H1 (cell line): ENCODE measurements at regions not wholly inside any gene's neighbourhood (a gene's known extent, or its start where the extent isn't known, plus 50 kb on each side); places are given as distances from the start of the nearest gene placed in this dataset.

ENCODE experiments used
- CTCF ChIA-PET: fragments of 300-600 bp; sonication (Branson Sonifier 250); formaldehyde crosslinking; loops from one replicate; lab custom pipeline; 2021; ENCODE audit not compliant: partially characterized antibody; lab: Charles Lee
- POLR2A ChIA-PET: fragments of 300-600 bp; sonication (Branson Sonifier 250); formaldehyde crosslinking; loops from one replicate; lab custom pipeline; 2021; ENCODE audit warnings: inconsistent platforms; ENCODE audit not compliant: partially characterized antibody; lab: Charles Lee
- DNase-seq, 2 experiments: peaks; one replicate each; pipeline versions ENCODE4 v3.0.0 to v3.0.0-alpha.2; 2010 to 2022; ENCODE audit warnings: low spot score in 2 of 2, low read depth in 1 of 2, mixed read lengths in 1 of 2
- FAIRE-seq: peaks from 2 replicates; lab custom pipeline; 2011; peaks lifted over from hg19 to GRCh38; lab: Jason Lieb, UNC
- H2AFZ ChIP-seq: 2 replicates; pipeline ENCODE4 v1.8.1; 2012; ENCODE audit warnings: low read length, inconsistent platforms
- H2AK5ac ChIP-seq: 2 replicates; pipeline ENCODE4 v1.6.1; 2013; ENCODE audit warnings: low read depth, low read length
- H2BK120ac ChIP-seq: replicated peaks from 2 replicates; pipeline ENCODE3; 2013; ENCODE audit warnings: low read depth, low read length, inconsistent platforms
- H2BK12ac ChIP-seq: 2 replicates; pipeline ENCODE4 v1.6.1; 2013; ENCODE audit warnings: low read depth, low read length
- H2BK15ac ChIP-seq: 2 replicates; pipeline ENCODE4 v1.6.1; 2013; ENCODE audit warnings: low read length
- H2BK20ac ChIP-seq: 2 replicates; pipeline ENCODE4 v1.6.1; 2013; ENCODE audit warnings: low read length
- H2BK5ac ChIP-seq: 2 replicates; pipeline ENCODE4 v1.6.1; 2013; ENCODE audit warnings: low read depth, low read length
- H3K14ac ChIP-seq: 2 replicates; pipeline ENCODE4 v1.6.1; 2013; ENCODE audit warnings: inconsistent platforms; ENCODE audit not compliant: insufficient read length
- H3K18ac ChIP-seq: 2 replicates; pipeline ENCODE4 v1.6.1; 2013; ENCODE audit warnings: low read length; ENCODE audit errors: extremely low read depth
- H3K23ac ChIP-seq: 2 replicates; pipeline ENCODE4 v1.6.1; 2013; ENCODE audit warnings: inconsistent platforms; ENCODE audit not compliant: insufficient read length
- H3K23me2 ChIP-seq: 2 replicates; pipeline ENCODE4 v1.6.1; 2013; ENCODE audit warnings: low read depth, low read length
- H3K27ac ChIP-seq: 2 replicates; pipeline ENCODE4 v1.6.1; 2011; ENCODE audit warnings: low read depth, low read length, inconsistent platforms
- H3K27me3 ChIP-seq, 4 experiments: replicated peaks in 1 of 4; 1 replicate in 1 of 4; 2 replicates in 3 of 4; pipeline versions ENCODE4 v1.6.1 to v1.8.1; 2011 to 2013; ENCODE audit warnings: low read length in 3 of 4, mild to moderate bottlenecking in 3 of 4, inconsistent platforms in 2 of 4, mixed read lengths in 2 of 4, moderate library complexity in 1 of 4; ENCODE audit not compliant: control insufficient read depth in 3 of 4, insufficient read depth in 3 of 4; ENCODE audit errors: extremely low read depth in 1 of 4
- H3K36me3 ChIP-seq, 4 experiments: 2 replicates each; pipeline versions ENCODE4 v1.6.1 to v1.8.1; 2011 to 2013; ENCODE audit warnings: mild to moderate bottlenecking in 4 of 4, low read length in 3 of 4, moderate library complexity in 2 of 4, control low read depth in 1 of 4, inconsistent platforms in 1 of 4; ENCODE audit not compliant: insufficient read depth in 4 of 4, control insufficient read depth in 2 of 4
- H3K4ac ChIP-seq: replicated peaks from 2 replicates; pipeline ENCODE3; 2013; ENCODE audit warnings: low read length, low read depth, mixed read lengths, inconsistent platforms; ENCODE audit not compliant: insufficient read length
- H3K4me1 ChIP-seq, 4 experiments: replicated peaks in 1 of 4; 1 replicate in 1 of 4; 2 replicates in 3 of 4; pipeline versions ENCODE4 v1.6.1 to v1.8.1; 2011 to 2013; ENCODE audit warnings: low read length in 3 of 4, inconsistent platforms in 2 of 4, mixed read lengths in 1 of 4; ENCODE audit not compliant: insufficient read depth in 4 of 4, control insufficient read depth in 3 of 4
- H3K4me2 ChIP-seq, 2 experiments: 2 replicates each; pipeline versions ENCODE4 v1.6.1 to v1.8.1; 2011 to 2013; ENCODE audit warnings: low read depth in 2 of 2, low read length in 2 of 2, control low read depth in 1 of 2, inconsistent platforms in 1 of 2, mild to moderate bottlenecking in 1 of 2; ENCODE audit not compliant: insufficient read depth in 1 of 2
- H3K4me3 ChIP-seq, 4 experiments: fragments of 200-600, 300-600 bp in 1 of 4; sonication (generic), shearing (Covaris generic), sonication (Bioruptor Twin) in 1 of 4; 2 replicates each; pipeline versions ENCODE4 v1.5.1 to v1.8.1; 2011 to 2016; ENCODE audit warnings: low read length in 4 of 4, low read depth in 3 of 4, control low read depth in 2 of 4, inconsistent platforms in 2 of 4, mild to moderate bottlenecking in 2 of 4, mixed read lengths in 1 of 4, moderate library complexity in 1 of 4; ENCODE audit not compliant: insufficient read depth in 2 of 4; ENCODE audit errors: extremely low read depth in 1 of 4
- H3K56ac ChIP-seq: replicated peaks from 2 replicates; pipeline ENCODE3; 2013; ENCODE audit warnings: low read depth, mild to moderate bottlenecking, mixed read lengths, low read length, inconsistent platforms; ENCODE audit not compliant: insufficient read length
- H3K79me1 ChIP-seq: 2 replicates; pipeline ENCODE4 v1.6.1; 2013; ENCODE audit warnings: low read depth, low read length, control low read depth
- H3K79me2 ChIP-seq, 2 experiments: 2 replicates each; pipeline versions ENCODE4 v1.6.1 to v1.8.1; 2012 to 2013; ENCODE audit warnings: low read length in 2 of 2, mild to moderate bottlenecking in 2 of 2, inconsistent platforms in 1 of 2; ENCODE audit not compliant: insufficient read depth in 2 of 2, control insufficient read depth in 1 of 2
- H3K9ac ChIP-seq, 4 experiments: replicated peaks in 1 of 4; 1 replicate in 1 of 4; 2 replicates in 3 of 4; pipeline versions ENCODE4 v1.6.1 to v1.8.1; 2011 to 2013; ENCODE audit warnings: low read depth in 3 of 4, low read length in 3 of 4, control low read depth in 2 of 4, mild to moderate bottlenecking in 2 of 4, moderate library complexity in 2 of 4, inconsistent platforms in 1 of 4; ENCODE audit errors: extremely low read depth in 1 of 4
- H3K9me3 ChIP-seq, 2 experiments: 2 replicates each; pipeline versions ENCODE4 v1.6.1 to v1.8.1; 2012 to 2013; ENCODE audit warnings: mild to moderate bottlenecking in 2 of 2, moderate library complexity in 2 of 2, control low read depth in 1 of 2, inconsistent platforms in 1 of 2, low read depth in 1 of 2, low read length in 1 of 2, mixed read lengths in 1 of 2; ENCODE audit not compliant: insufficient read depth in 2 of 2
- H4K20me1 ChIP-seq, 2 experiments: replicated peaks in 1 of 2; 2 replicates each; pipeline versions ENCODE3 to v1.8.1; 2011 to 2013; ENCODE audit warnings: inconsistent platforms in 2 of 2, low read length in 2 of 2, mild to moderate bottlenecking in 1 of 2; ENCODE audit not compliant: insufficient read depth in 2 of 2, control insufficient read depth in 1 of 2
- H4K5ac ChIP-seq: 2 replicates; pipeline ENCODE4 v1.6.1; 2013; ENCODE audit warnings: low read length, low read depth, mixed read lengths, inconsistent platforms; ENCODE audit not compliant: insufficient read length
- H4K8ac ChIP-seq: 2 replicates; pipeline ENCODE4 v1.8.0; 2013; ENCODE audit warnings: mild to moderate bottlenecking, moderate library complexity, low read length, inconsistent platforms; ENCODE audit not compliant: insufficient read depth; ENCODE audit errors: extremely low read depth
- H4K91ac ChIP-seq: replicated peaks from 2 replicates; pipeline ENCODE3; 2013; ENCODE audit warnings: low read length, mixed read lengths, inconsistent platforms; ENCODE audit not compliant: insufficient read length
- EGR1 ChIP-seq: IDR thresholded peaks from 2 replicates; pipeline ENCODE4 v1.6.1; 2011; ENCODE audit warnings: low read depth, low read length, borderline replicate concordance
- POLR2A ChIP-seq, 2 experiments: IDR thresholded peaks; 1 replicate in 1 of 2; 2 replicates in 1 of 2; pipeline ENCODE4 v1.6.1; 2011; ENCODE audit warnings: low read depth in 2 of 2, low read length in 2 of 2, mild to moderate bottlenecking in 2 of 2; ENCODE audit errors: control extremely low read depth in 1 of 2
- YY1 ChIP-seq: IDR thresholded peaks from 2 replicates; pipeline ENCODE4 v1.6.1; 2011; ENCODE audit warnings: low read depth, mild to moderate bottlenecking, low read length
- WGBS, 2 experiments: shearing (Covaris generic) in 1 of 2; methylation state at CpG; one replicate each; pipeline versions ENCODE4 v1.1.6 to v1.1.7; 2013 to 2015; ENCODE audit warnings: low lambda C conversion rate in 2 of 2, mixed read lengths in 2 of 2, inconsistent platforms in 1 of 2, low coverage in 1 of 2, missing lambda C conversion rate in 1 of 2; ENCODE audit not compliant: insufficient replicate concordance in 2 of 2, insufficient coverage in 1 of 2, insufficient read length in 1 of 2; ENCODE audit errors: extremely low coverage in 1 of 2, missing lambda C conversion rate in 1 of 2; 5-methylcytosine and 5-hydroxymethylcytosine counted together

DNA sequence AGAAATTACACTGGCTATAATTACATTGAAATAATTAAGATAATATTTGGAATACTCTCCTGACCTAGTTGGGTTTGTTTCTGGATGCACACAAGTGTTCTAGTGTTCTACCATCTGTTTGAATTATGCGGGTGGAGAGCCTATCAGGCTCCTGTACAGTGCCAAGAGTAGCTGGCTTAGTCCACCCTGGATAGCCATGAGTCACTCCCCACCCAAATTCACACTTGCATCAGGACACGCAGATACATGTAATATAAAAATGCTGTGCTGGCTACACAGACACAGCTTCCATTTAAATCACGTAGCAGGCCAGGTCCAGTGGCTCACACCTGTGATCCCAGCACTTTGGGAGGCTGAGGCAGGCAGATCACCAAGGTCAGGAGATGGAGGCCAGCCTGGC, 686.2 kb upstream of the SLC35B3 start:
- Histone ChIP-seq H3K18ac (no peak overlapping the region), H3K9ac (no peak overlapping the region), H2AFZ (no peak overlapping the region), H3K14ac (no peak overlapping the region), H4K91ac (no peak overlapping the region), H3K4me3 (no peak overlapping the region), H3K56ac (no peak overlapping the region), H3K27ac (no peak overlapping the region), H4K20me1 (no peaks in the 10 kb centered on the region), H2BK5ac (no peak overlapping the region), H3K79me2 (no peaks in the 10 kb centered on the region), H3K4me2 (no peak overlapping the region), H2BK120ac (no peak overlapping the region), H4K5ac (no peak overlapping the region), H2BK20ac (no peak overlapping the region), H2BK12ac (no peak overlapping the region), H2AK5ac (no peak overlapping the region), H3K23me2 (no peaks in the 10 kb centered on the region), H3K4ac (no peak overlapping the region), H3K79me1 (no peaks in the 10 kb centered on the region), H3K36me3 (no peaks in the 10 kb centered on the region), H4K8ac (no peak overlapping the region), H3K27me3 (no peaks in the 10 kb centered on the region), H2BK15ac (no peak overlapping the region), H3K4me1 (no peaks in the 10 kb centered on the region), H3K9me3 (no peaks in the 10 kb centered on the region), H3K23ac (no peak overlapping the region)
- 94% methylated on average over 3 of the region's 3 CpGs; no CpG with 5 or more reads in 1 of the 2 experiments for whole genome bisulfite sequencing, 2 experiments
- POLR2A ChIA-PET: no interaction called here
- no peak for FAIRE-seq
- TF ChIP-seq EGR1 (no peak), YY1 (no peak), POLR2A (IDR thresholded peaks at IDR 0.05; ENCODE audit: control extremely low read depth in 1 of 2, low read depth in 2 of 2, low read length in 2 of 2) (no peak)
- DNase-seq: no peak
- CTCF ChIA-PET: no interaction called here
